22Rv1 (cell line): ENCODE measurements at regions not wholly inside any gene's neighbourhood (a gene's known extent, or its start where the extent isn't known, plus 50 kb on each side); places are given as distances from the start of the nearest gene placed in this dataset.

Experiments
- CTCF ChIP-seq: fragments of 450-650 bp; IDR thresholded peaks from 2 replicates; pipeline ENCODE4 v1.5.1; 2017; ENCODE audit warnings: mild to moderate bottlenecking
- ZFX ChIP-seq: fragments of 450-650 bp; IDR thresholded peaks from 2 replicates; pipeline ENCODE4 v1.6.1; 2017; ENCODE audit warnings: antibody characterized with exemption, borderline replicate concordance

- no peak for TF ChIP-seq CTCF
- TF ChIP-seq ZFX: no peak
Observed at GRCh38 chr18:41396211-41396610, 558.8 kb upstream of the PIK3C3 start.
